ENCODE measurements at regions not wholly inside any gene's neighbourhood (a gene's known extent, or its start where the extent isn't known, plus 50 kb on each side); places are given as distances from the start of the nearest gene placed in this dataset.
A peak's percentile ranks its signal among the peaks of the same experiment; 100 is the strongest.
"Not testable (repeated sequence)": the region's sequence is repeated elsewhere in the genome, so short reads cannot be mapped to it uniquely, and the experiment has no call there.

DNA sequence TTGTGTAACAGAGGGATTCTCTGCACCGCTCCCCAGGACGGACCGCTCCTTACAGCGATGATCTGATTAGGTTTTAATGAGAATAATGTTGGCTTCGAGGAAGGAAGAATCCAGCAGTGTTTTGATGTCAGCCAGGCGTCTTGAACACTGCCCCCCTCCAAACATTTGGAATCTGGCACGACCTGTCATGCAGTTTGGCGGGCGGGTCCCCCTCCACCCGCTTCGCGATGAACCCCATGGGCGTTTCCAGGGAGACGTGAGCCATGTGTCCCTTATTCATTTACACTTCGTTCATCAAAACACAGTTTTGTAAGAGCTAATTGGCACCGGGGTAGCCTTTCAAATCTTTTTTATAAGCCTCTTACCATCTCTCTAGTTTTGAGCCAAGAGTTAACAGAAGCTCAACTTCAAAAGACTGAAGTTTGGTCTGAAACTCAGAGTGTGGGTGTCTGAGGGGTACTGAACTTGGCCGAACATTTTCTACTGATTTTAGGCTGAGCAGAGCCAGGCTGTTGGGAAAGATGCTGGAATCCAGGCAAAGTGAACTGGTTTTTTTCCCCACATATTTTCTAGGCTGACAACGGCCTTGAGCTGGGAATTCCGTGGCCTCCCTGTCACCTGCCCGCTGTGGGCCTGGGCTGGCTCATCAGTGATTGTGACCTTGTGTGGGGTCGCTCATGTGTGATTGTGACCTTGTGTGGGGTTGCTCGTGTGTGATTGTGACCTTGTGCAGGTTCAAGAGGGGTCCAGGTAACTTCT, 214.8 kb upstream of the ZNF469 start:
- H3K9me3 ChIP-seq (ENCODE audit: control insufficient read depth, low read length); H3K9ac ChIP-seq (ENCODE audit: low read length); H3K36me3 ChIP-seq (ENCODE audit: control insufficient read depth, insufficient read depth, low read length, severe bottlenecking); H3K27me3 ChIP-seq (replicated peaks; ENCODE audit: control insufficient read depth, insufficient read depth, low read length); H3K4me3 ChIP-seq (ENCODE audit: low read length); DNase-seq (ENCODE audit: low read depth); H3K4me1 ChIP-seq (ENCODE audit: control insufficient read depth, insufficient read depth, low read length): not testable (repeated sequence)

DNA sequence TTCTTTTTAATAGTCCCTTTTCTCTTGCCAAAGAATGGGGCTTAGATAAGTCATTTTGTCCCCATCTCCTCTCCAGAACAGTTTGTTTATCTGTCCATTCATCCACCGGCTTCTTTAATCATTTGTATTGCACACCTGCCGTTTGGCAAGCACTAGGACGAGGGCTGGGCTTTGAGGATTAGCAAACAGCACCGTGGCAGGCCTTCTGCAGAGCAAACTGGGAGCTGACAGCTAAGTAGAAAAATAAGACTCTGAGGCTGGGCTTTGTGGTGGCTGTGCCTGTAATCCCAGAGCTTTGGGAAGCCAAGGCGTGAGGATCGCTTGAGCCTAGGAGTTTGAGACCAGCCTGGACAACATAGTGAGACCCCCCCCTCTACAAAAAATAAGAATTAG, 214.2 kb upstream of the ZNF469 start:
- not testable (repeated sequence) for DNase-seq (ENCODE audit: low read depth)

DNA sequence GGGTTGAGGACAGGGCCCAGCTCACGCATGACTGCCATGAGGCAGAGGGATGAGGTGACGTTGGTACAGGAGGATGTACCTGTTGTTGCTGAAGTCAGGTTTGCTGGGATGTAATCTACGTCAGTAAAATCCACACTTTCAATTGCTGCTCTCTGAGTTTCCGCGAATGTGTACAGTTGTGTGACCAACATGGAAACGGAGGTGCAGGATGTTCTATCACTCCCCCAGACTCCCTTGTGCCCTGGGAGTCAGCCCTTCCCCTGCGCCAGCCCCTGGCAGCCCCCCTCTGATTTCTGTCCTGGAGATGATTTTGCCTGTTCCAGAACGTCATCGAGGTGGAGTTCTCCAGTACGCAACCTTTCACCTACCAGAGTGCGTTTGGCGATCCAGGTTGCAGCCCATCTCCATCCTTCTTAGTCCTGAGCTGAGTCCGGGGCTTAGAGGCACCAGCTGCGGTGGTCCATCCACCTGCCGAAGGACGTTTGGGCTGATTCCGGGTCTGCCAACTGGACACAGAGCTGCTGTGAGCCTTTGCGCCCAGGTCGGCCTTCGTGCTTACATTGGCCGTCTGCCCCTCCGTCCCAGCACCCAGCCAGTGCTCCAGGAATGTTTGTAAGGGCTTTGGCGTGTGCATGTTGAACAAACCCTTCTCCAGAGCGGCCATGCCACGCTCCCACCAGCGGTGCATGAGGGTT, 213.5 kb upstream of the ZNF469 start:
- H3K9me3 ChIP-seq (ENCODE audit: control insufficient read depth, low read length); DNase-seq (ENCODE audit: low read depth); H3K4me3 ChIP-seq (ENCODE audit: low read length); H3K9ac ChIP-seq (ENCODE audit: low read length); H3K4me1 ChIP-seq (ENCODE audit: control insufficient read depth, insufficient read depth, low read length); H3K27me3 ChIP-seq (replicated peaks; ENCODE audit: control insufficient read depth, insufficient read depth, low read length); H3K36me3 ChIP-seq (ENCODE audit: control insufficient read depth, insufficient read depth, low read length, severe bottlenecking): not testable (repeated sequence)

More for the DNA sequence above, 214.2 kb upstream of the ZNF469 start:
- not testable (repeated sequence) for H3K4me3 ChIP-seq (ENCODE audit: low read length); H3K9me3 ChIP-seq (ENCODE audit: control insufficient read depth, low read length); H3K9ac ChIP-seq (ENCODE audit: low read length); H3K4me1 ChIP-seq (ENCODE audit: control insufficient read depth, insufficient read depth, low read length); H3K36me3 ChIP-seq (ENCODE audit: control insufficient read depth, insufficient read depth, low read length, severe bottlenecking); H3K27me3 ChIP-seq (replicated peaks; ENCODE audit: control insufficient read depth, insufficient read depth, low read length)

DNA sequence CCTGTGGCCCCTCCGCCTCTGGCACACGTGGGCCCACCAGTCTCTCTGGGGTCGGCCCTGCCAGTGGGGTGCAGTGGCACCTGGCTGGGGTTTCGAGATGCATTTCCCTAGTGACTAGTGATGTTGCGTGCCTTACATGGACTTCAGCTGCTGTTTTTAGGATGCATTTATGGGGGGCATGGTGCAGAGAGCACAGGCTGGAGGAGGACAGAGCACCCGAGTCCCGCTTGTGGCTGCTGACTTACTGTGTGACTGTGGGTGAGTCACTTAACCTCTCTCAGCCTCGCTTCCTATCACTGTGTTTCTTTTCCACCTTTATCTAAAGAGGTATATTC, 213.0 kb upstream of the ZNF469 start:
- not testable (repeated sequence) for DNase-seq (ENCODE audit: low read depth); H3K36me3 ChIP-seq (ENCODE audit: control insufficient read depth, insufficient read depth, low read length, severe bottlenecking); H3K4me3 ChIP-seq (ENCODE audit: low read length); H3K9ac ChIP-seq (ENCODE audit: low read length); H3K9me3 ChIP-seq (ENCODE audit: control insufficient read depth, low read length); H3K4me1 ChIP-seq (ENCODE audit: control insufficient read depth, insufficient read depth, low read length); H3K27me3 ChIP-seq (replicated peaks; ENCODE audit: control insufficient read depth, insufficient read depth, low read length)

DNA sequence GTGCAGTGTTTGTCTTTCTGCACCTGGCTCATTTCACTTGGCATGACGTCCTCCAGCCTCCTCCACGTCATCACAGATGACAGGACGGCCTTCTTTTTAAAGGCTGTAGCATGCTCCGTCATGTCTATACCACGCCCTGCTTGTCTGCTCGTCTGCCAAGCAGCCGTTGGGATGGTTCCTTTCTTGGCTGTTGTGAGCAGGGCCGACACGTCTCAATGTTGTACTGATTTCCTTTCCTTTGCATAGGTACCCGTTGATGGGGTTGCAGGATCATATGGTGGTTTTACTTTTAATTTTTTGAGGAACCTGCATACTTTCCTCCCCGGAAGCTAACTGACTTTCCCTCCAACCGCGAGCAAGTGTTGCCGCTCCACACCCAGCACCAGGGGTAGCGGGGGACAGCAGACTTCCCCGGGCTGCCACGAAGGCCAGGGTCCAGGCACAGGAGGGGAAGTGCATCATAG, 212.2 kb upstream of the ZNF469 start:
- Histone ChIP-seq H3K4me3 (ENCODE audit: low read length) (no peak overlapping the region), H3K27me3 (replicated peaks; ENCODE audit: control insufficient read depth, insufficient read depth, low read length) (no peaks in the 10 kb centered on the region)

DNA sequence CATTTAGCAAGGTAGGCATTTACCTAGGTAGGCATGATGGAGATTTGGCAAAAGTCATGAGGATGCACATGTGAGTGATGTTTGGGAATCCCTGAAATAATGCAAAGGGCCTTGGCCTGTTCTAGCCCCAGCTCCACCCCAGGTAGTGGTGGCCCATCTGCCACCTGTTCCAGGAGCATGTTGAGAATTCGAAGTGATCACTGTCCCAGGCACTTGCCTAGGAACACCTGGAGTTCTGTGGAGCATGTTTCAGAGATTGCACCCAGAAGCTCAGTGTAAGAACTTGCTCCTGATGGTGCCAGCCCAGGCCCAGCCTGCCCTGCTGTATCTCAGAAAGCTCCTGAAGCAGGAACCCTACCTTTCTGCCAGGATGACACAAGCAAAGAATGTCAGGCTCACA, 211.6 kb upstream of the ZNF469 start:
- H3K9ac ChIP-seq (ENCODE audit: low read length); H3K36me3 ChIP-seq (ENCODE audit: control insufficient read depth, insufficient read depth, low read length, severe bottlenecking); H3K4me3 ChIP-seq (ENCODE audit: low read length); H3K27me3 ChIP-seq (replicated peaks; ENCODE audit: control insufficient read depth, insufficient read depth, low read length); DNase-seq (ENCODE audit: low read depth); H3K4me1 ChIP-seq (ENCODE audit: control insufficient read depth, insufficient read depth, low read length); H3K9me3 ChIP-seq (ENCODE audit: control insufficient read depth, low read length): not testable (repeated sequence)

More for the DNA sequence above, 212.2 kb upstream of the ZNF469 start:
- Histone ChIP-seq H3K9me3 (ENCODE audit: control insufficient read depth, low read length) (peaks cover 5% of the 10 kb centered on the region), H3K36me3 (ENCODE audit: control insufficient read depth, insufficient read depth, low read length, severe bottlenecking) (no peaks in the 10 kb centered on the region), H3K4me1 (ENCODE audit: control insufficient read depth, insufficient read depth, low read length) (peaks cover 7% of the 10 kb centered on the region), H3K9ac (ENCODE audit: low read length) (no peak overlapping the region)
- no peak for DNase-seq (ENCODE audit: low read depth)

DNA sequence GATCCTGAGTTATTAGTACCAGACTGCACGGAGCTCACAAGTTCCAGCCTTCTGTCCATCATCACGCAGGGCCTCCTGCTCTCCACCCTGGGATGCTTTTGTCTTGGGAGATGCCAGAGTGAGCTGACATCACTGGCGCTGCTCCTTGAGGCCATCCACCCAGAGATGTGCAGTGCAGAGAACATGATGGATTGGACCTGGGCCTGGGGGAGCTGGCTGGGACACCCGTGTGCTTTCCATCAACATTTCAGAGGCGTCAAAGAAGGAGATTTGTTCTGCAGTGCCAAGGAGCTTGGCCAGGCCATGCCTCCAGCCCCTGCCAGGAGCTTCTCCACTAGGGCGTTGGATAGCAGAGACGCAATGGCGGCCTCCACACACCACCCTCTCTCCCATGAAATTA, 206.6 kb upstream of the ZNF469 start:
- H3K36me3 ChIP-seq (ENCODE audit: control insufficient read depth, insufficient read depth, low read length, severe bottlenecking); H3K4me3 ChIP-seq (ENCODE audit: low read length); H3K9me3 ChIP-seq (ENCODE audit: control insufficient read depth, low read length); DNase-seq (ENCODE audit: low read depth); H3K9ac ChIP-seq (ENCODE audit: low read length); H3K27me3 ChIP-seq (replicated peaks; ENCODE audit: control insufficient read depth, insufficient read depth, low read length); H3K4me1 ChIP-seq (ENCODE audit: control insufficient read depth, insufficient read depth, low read length): not testable (repeated sequence)

DNA sequence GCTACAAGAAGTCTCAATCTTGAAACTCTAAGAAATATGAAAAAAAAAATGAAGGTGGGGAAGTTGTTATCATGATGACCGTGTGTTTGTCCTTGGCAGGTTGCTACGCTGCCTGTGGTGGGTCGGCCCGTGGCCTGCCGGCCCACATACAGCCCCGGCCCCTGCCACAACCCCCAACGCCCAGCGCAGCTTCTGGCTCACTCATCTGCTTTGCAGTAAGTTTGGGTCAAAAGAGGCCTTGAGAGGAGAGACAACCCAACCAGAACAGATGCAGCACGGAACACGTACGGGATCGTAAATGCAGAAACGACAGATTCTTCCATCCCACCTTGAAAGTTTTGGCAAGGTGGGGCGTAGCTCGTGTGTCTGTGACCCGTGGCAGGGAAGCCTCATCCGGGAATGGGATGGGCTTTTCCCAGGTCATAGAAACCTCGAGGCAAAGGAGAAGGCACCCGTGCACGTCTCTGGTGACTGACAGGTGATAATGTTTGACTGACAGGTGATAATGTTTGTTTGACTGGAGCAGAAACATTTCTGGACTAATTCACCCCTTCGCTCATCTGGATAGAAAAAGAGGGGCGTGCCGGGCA, 206.1 kb upstream of the ZNF469 start:
- H3K27me3 ChIP-seq (replicated peaks; ENCODE audit: control insufficient read depth, insufficient read depth, low read length); H3K9me3 ChIP-seq (ENCODE audit: control insufficient read depth, low read length); H3K36me3 ChIP-seq (ENCODE audit: control insufficient read depth, insufficient read depth, low read length, severe bottlenecking); H3K4me3 ChIP-seq (ENCODE audit: low read length); H3K4me1 ChIP-seq (ENCODE audit: control insufficient read depth, insufficient read depth, low read length); DNase-seq (ENCODE audit: low read depth); H3K9ac ChIP-seq (ENCODE audit: low read length): not testable (repeated sequence)

DNA sequence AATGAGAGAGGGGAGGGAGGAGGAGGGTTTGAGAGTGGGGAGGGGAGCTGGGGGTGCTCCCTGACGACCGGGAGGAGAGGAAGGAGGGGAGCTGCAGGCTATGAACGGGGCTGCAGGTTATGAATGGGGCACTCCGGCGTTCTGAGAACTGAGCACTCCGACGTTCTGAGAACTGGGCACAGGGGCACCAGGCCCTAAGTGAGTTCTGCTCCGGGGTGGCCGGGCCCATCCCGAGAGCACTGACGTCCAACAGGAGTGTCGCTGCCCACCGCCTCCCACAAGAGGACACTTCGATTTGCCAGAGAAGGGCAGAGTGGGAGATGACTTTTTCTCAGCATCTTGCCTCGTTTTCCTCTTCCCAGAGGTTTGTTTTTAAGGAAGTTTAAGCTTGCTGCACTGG, 204.5 kb upstream of the ZNF469 start:
- H3K9me3 ChIP-seq (ENCODE audit: control insufficient read depth, low read length); H3K36me3 ChIP-seq (ENCODE audit: control insufficient read depth, insufficient read depth, low read length, severe bottlenecking); H3K27me3 ChIP-seq (replicated peaks; ENCODE audit: control insufficient read depth, insufficient read depth, low read length); H3K9ac ChIP-seq (ENCODE audit: low read length); H3K4me3 ChIP-seq (ENCODE audit: low read length); DNase-seq (ENCODE audit: low read depth); H3K4me1 ChIP-seq (ENCODE audit: control insufficient read depth, insufficient read depth, low read length): not testable (repeated sequence)

DNA sequence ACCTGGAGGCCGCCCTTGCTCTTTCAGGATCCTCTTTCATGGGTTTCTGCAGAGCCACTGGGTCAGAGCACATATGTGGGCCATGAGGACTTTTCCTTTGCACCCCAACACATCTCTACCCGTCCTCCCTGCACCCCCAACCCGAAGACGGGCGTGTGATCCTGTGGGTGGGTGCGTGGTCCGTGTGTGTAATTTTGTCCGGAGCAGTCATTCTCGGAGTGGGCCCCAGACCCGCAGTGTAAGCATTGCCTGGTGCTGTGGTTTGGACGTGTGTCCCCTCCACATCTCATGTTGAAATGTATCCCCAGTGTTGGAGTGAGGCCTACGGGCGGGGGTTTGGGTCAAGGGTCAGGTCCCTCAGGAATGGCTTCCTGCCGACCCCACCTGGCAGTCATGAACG, 203.9 kb upstream of the ZNF469 start:
- H3K9ac ChIP-seq (ENCODE audit: low read length); DNase-seq (ENCODE audit: low read depth): not testable (repeated sequence)

DNA sequence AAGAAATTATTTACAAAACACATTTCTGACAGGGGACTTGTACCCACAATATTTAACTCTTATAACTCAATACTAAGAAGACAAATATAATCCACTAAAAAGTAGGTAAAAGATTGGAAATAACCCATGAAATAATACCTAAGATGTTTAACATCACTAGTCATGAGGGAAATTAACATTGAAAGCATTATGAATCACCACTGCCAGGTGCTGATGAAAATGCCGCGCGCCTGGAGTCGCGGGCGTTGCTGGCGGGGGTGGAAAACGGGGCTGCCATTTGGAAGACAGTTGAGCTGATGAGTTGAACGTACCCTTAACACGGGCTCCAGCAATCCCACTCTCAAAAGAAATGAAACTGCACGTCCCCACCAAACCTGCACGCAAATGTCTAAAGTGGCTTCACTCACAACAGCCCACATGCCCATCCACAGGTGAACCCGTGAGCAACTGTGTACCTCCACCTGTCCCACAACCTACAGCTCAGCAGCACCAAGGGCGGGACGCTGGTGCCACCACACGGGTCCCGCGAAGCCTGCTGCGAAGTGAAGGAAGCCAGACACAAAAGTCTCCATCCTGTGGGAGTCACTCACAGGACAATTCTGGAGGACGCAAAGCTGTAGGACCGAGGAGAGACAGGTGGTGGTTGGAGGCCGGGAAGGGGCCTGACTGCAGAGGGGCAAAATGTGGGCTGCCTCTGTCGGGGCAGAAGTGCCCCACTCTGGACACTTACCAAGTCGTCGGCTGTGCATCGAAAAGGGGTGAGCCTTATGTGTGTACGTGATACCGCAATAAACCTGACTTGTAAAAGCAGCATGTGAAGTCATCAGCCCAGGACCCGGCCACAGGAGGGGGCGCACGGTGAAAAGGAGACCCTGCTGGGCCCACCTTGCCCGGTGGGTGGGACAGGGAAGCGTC, 199.5 kb upstream of the ZNF469 start:
- peak; percentile 21 for DNase-seq (ENCODE audit: low read depth)
- H3K4me3 ChIP-seq (ENCODE audit: low read length); H3K27me3 ChIP-seq (replicated peaks; ENCODE audit: control insufficient read depth, insufficient read depth, low read length); H3K36me3 ChIP-seq (ENCODE audit: control insufficient read depth, insufficient read depth, low read length, severe bottlenecking); H3K9me3 ChIP-seq (ENCODE audit: control insufficient read depth, low read length); H3K9ac ChIP-seq (ENCODE audit: low read length): not testable (repeated sequence)
- H3K4me1 ChIP-seq (ENCODE audit: control insufficient read depth, insufficient read depth, low read length), result peaks cover 22% of the 10 kb centered on the region

More for the DNA sequence above, 203.9 kb upstream of the ZNF469 start:
- not testable (repeated sequence) for H3K9me3 ChIP-seq (ENCODE audit: control insufficient read depth, low read length); H3K4me3 ChIP-seq (ENCODE audit: low read length); H3K4me1 ChIP-seq (ENCODE audit: control insufficient read depth, insufficient read depth, low read length); H3K36me3 ChIP-seq (ENCODE audit: control insufficient read depth, insufficient read depth, low read length, severe bottlenecking); H3K27me3 ChIP-seq (replicated peaks; ENCODE audit: control insufficient read depth, insufficient read depth, low read length)

Measured in adipocyte (in vitro differentiated cells).